AML-193 (cell line): ENCODE measurements at regions not wholly inside any gene's neighbourhood (a gene's known extent, or its start where the extent isn't known, plus 50 kb on each side); places are given as distances from the start of the nearest gene placed in this dataset.

ENCODE experiments used
- DNase-seq, 2 experiments: peaks; one replicate each; lab custom pipeline; 2025; lab: John Stamatoyannopoulos, UW

GRCh38 chr6:125491860-125492618 is 190.3 kb upstream of the HDDC2 start:
- no peak for DNase-seq

- no peak for DNase-seq
These were observed 196.8 kb upstream of the HDDC2 start for GRCh38 chr6:125498606-125499005.

GRCh38 chr6:125499535-125499934 is 197.8 kb upstream of the HDDC2 start:
- DNase-seq = no peak

- no peak for DNase-seq
These were observed 201.4 kb upstream of the HDDC2 start for GRCh38 chr6:125503181-125503580.

GRCh38 chr6:125507987-125508655 is 206.4 kb upstream of the HDDC2 start:
- no peak for DNase-seq

- no peak for DNase-seq
These were observed 207.0 kb upstream of the HDDC2 start for GRCh38 chr6:125508793-125509192.

- no peak for DNase-seq
These were observed 207.7 kb upstream of the HDDC2 start for GRCh38 chr6:125509477-125509876.

- DNase-seq = no peak
These were observed 208.6 kb upstream of the HDDC2 start for GRCh38 chr6:125510405-125510804.

GRCh38 chr6:125511809-125512396 is 210.1 kb upstream of the HDDC2 start:
- DNase-seq = no peak

- peak; percentile 20 to 35 for DNase-seq
These were observed 210.9 kb upstream of the HDDC2 start for GRCh38 chr6:125512621-125513020.

- DNase-seq = no peak
These were observed 212.2 kb upstream of the HDDC2 start for GRCh38 chr6:125513978-125514377.

GRCh38 chr6:125516644-125517043 is 214.9 kb upstream of the HDDC2 start:
- no peak for DNase-seq

- no peak for DNase-seq
These were observed 217.6 kb upstream of the HDDC2 start for GRCh38 chr6:125519367-125519766.

- DNase-seq = no peak
These were observed 222.6 kb upstream of the HDDC2 start for GRCh38 chr6:125524356-125524755.

GRCh38 chr6:125526007-125526720 is 223.3 kb upstream of the HEY2 start:
- no peak for DNase-seq

- no peak for DNase-seq
These were observed 220.8 kb upstream of the HEY2 start for GRCh38 chr6:125528621-125529041.

GRCh38 chr6:125529061-125529460 is 220.4 kb upstream of the HEY2 start:
- no peak for DNase-seq

- DNase-seq = no peak
These were observed 215.6 kb upstream of the HEY2 start for GRCh38 chr6:125533710-125534397.

GRCh38 chr6:125534430-125535263 is 214.8 kb upstream of the HEY2 start:
- DNase-seq = no peak

- no peak for DNase-seq
These were observed 212.3 kb upstream of the HEY2 start for GRCh38 chr6:125537090-125537489.

- no peak for DNase-seq
These were observed 209.5 kb upstream of the HEY2 start for GRCh38 chr6:125539892-125540291.
